GM12878 (cell line): ENCODE measurements at regions not wholly inside any gene's neighbourhood (a gene's known extent, or its start where the extent isn't known, plus 50 kb on each side); places are given as distances from the start of the nearest gene placed in this dataset.
"Not testable (repeated sequence)": the region's sequence is repeated elsewhere in the genome, so short reads cannot be mapped to it uniquely, and the experiment has no call there.

Experiments used
- ATAC-seq: fragments of 200-7000 bp; cut with Tn5 transposase; 3 replicates; pipeline ENCODE4 v1.9.1; 2020; ENCODE audit warnings: mild to moderate bottlenecking, moderate library complexity
- BruUV-seq: library from RNA; stranded (reverse); fragments of 400-500 nt; replicated peaks from 2 replicates; lab custom pipeline; 2021; lab: Mats Ljungman, UMichigan
- CTCF ChIA-PET: fragments of 300-600 bp; sonication (Branson Sonifier 250); formaldehyde crosslinking; extraction: SDS; loops from one replicate; lab custom pipeline; 2021; ENCODE audit warnings: inconsistent platforms; lab: Yijun Ruan, JAX
- POLR2A ChIA-PET: fragments of 350-600 bp; formaldehyde crosslinking; extraction: SDS; loops from one replicate; lab custom pipeline; 2021; ENCODE audit warnings: inconsistent platforms; lab: Charles Lee
- RAD21 ChIA-PET: fragments of 300-600 bp; sonication (Branson Sonifier 250); formaldehyde crosslinking; loops from one replicate; lab custom pipeline; 2023; ENCODE audit warnings: antibody characterized with exemption; ENCODE audit not compliant: unreplicated experiment; lab: Charles Lee
- SMC1A ChIA-PET: fragments of 300-600 bp; sonication (Branson Sonifier 250); formaldehyde crosslinking; loops from one replicate; lab custom pipeline; 2023; ENCODE audit not compliant: unreplicated experiment, uncharacterized antibody; lab: Charles Lee
- DNase-seq: peaks from one replicate; pipeline ENCODE4 v3.0.0-alpha.2; 2011; ENCODE audit warnings: low read depth, low spot score
- FAIRE-seq: peaks from 3 replicates; lab custom pipeline; 2011; peaks lifted over from hg19 to GRCh38; lab: Jason Lieb, UNC
- H2AFZ ChIP-seq: 2 replicates; pipeline ENCODE4 v1.6.0; 2011; ENCODE audit warnings: low read depth, low read length, control low read depth; ENCODE audit not compliant: control insufficient read depth
- H3K27ac ChIP-seq: 2 replicates; pipeline ENCODE4 v1.5.1; 2011; ENCODE audit warnings: control low read depth; ENCODE audit not compliant: control insufficient read depth, insufficient read depth
- H3K27me3 ChIP-seq, 2 experiments: replicated peaks in 1 of 2; 2 replicates each; pipeline versions ENCODE4 v1.6.0 to v1.6.1; 2011; ENCODE audit warnings: low read length in 1 of 2; ENCODE audit not compliant: control insufficient read depth in 2 of 2, insufficient read depth in 2 of 2
- H3K36me3 ChIP-seq, 2 experiments: 2 replicates each; pipeline ENCODE4 v1.5.1; 2011; ENCODE audit warnings: low read length in 1 of 2; ENCODE audit not compliant: control insufficient read depth in 2 of 2, insufficient read depth in 2 of 2
- H3K4me1 ChIP-seq: 2 replicates; pipeline ENCODE4 v1.6.1; 2011; ENCODE audit warnings: mild to moderate bottlenecking, low read length, moderate library complexity, mixed read lengths; ENCODE audit not compliant: control insufficient read depth, insufficient read depth
- H3K4me2 ChIP-seq: 2 replicates; pipeline ENCODE4 v1.6.0; 2011; ENCODE audit warnings: control low read depth; ENCODE audit not compliant: control insufficient read depth, insufficient read depth
- H3K4me3 ChIP-seq: fragments of 200-600 bp; sonication (generic); 2 replicates; pipeline ENCODE4 v1.5.1; 2016
- H3K79me2 ChIP-seq: 2 replicates; pipeline ENCODE4 v1.6.0; 2011; ENCODE audit warnings: low read length; ENCODE audit not compliant: control insufficient read depth, insufficient read depth
- H3K9ac ChIP-seq: 2 replicates; pipeline ENCODE4 v1.8.0; 2011; ENCODE audit warnings: low read length, control low read depth, mixed read lengths; ENCODE audit not compliant: control insufficient read depth, insufficient read depth
- H3K9me3 ChIP-seq: replicated peaks from 3 replicates; pipeline ENCODE4 v1.5.1; 2011; ENCODE audit warnings: mild to moderate bottlenecking, low read length; ENCODE audit not compliant: control insufficient read depth, insufficient read depth
- H4K20me1 ChIP-seq: 2 replicates; pipeline ENCODE4 v1.6.0; 2011; ENCODE audit not compliant: control insufficient read depth, insufficient read depth
- WGBS: methylation state at CpG from one replicate; pipeline ENCODE4 v1.1.6; 2016; ENCODE audit warnings: low lambda C conversion rate; ENCODE audit not compliant: insufficient replicate concordance, insufficient coverage; ENCODE audit errors: missing lambda C conversion rate; 5-methylcytosine and 5-hydroxymethylcytosine counted together
- in situ Hi-C: fragments of 300-500 bp; cut with MboI; formaldehyde crosslinking; loops from 9 replicates; pipeline ENCODE4 v1.14.3; 2018; ENCODE audit warnings: mixed read lengths
- intact Hi-C: fragments of 100-400 bp; cut with micrococcal nuclease; formaldehyde crosslinking; loops from one replicate; pipeline ENCODE4 v1.14.2; 2022; ENCODE audit not compliant: unreplicated experiment

DNA sequence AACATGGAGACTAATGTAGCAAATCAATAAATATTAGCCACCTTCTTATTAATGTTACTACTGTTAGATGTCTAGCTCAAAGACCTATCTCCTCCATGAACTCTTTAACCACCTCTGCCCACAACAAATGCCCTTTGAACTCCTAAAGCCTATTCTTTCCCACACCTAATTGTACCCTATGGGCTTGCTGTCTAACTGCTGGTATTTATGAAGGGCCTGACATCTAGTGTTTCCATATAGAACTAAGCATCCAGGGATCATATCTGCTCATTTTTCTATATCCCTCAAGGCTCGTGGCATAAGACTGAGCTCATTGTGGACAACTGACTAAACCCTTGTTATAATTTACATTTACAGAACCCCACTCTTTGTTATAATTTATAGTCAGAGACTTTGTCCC, 109.8 kb downstream of the TRIM69 start:
- ATAC-seq, H3K4me1 ChIP-seq, H4K20me1 ChIP-seq, BruUV-seq, H2AFZ ChIP-seq, intact Hi-C loops, H3K27ac ChIP-seq, H3K36me3 ChIP-seq, H3K79me2 ChIP-seq, RAD21 ChIA-PET, SMC1A ChIA-PET, H3K4me3 ChIP-seq, POLR2A ChIA-PET, H3K4me2 ChIP-seq, FAIRE-seq, CTCF ChIA-PET, H3K9me3 ChIP-seq, in situ Hi-C loops, H3K9ac ChIP-seq, DNase-seq, H3K27me3 ChIP-seq: not testable (repeated sequence)
- 100% methylated on average over 1 of the region's 1 CpG for WGBS

DNA sequence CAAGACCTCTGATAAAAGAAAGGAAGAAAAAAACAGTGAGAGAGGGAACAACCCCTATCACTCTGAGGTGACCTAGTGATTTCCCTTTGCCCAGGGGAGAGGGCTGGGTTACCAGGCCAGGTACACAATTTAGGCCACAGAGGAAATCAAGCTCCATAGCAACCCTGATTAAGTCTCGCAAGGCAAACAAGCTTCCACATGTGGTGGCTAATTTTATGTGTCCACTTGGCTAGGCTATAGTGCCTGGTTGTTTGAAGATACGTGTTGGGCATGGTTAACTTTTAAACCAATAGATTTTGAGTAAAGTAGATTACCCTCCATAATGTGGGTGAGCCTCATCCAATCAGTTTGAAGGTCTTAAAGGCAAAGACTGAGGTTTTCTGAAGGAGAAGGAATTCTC, 108.9 kb upstream of the TERB2 start:
- H3K79me2 ChIP-seq, SMC1A ChIA-PET, H3K9ac ChIP-seq, ATAC-seq, H3K27me3 ChIP-seq, H2AFZ ChIP-seq, H3K27ac ChIP-seq, H3K4me1 ChIP-seq, POLR2A ChIA-PET, H3K9me3 ChIP-seq, H3K36me3 ChIP-seq, H3K4me2 ChIP-seq, BruUV-seq, RAD21 ChIA-PET, in situ Hi-C loops, H4K20me1 ChIP-seq, H3K4me3 ChIP-seq, DNase-seq, intact Hi-C loops, FAIRE-seq, CTCF ChIA-PET: not testable (repeated sequence)
- WGBS, result 88% methylated on average over 1 of the region's 2 CpGs

DNA sequence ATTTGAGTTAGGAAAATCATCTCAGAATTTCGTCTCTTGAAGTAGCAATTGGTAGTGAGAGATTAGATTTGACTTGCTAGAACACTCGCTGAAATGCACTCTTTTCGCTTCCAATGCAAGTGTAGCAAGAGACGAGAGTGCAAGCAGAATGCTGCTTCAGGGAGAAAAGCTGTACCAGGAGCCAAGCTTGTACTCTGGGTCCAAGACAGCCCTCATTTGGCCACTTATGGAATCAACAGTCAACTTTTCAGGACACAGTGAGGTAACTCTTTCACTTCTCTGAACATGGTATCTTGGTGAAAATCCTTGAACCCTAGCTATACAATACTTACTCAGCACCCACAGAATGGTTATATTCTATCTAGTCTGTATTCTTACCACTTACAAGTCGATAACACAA, 107.6 kb upstream of the TERB2 start:
- H3K4me3 ChIP-seq, intact Hi-C loops, H3K4me2 ChIP-seq, BruUV-seq, ATAC-seq, H3K9ac ChIP-seq, in situ Hi-C loops, H3K9me3 ChIP-seq, DNase-seq, CTCF ChIA-PET, POLR2A ChIA-PET, H3K27me3 ChIP-seq, RAD21 ChIA-PET, H2AFZ ChIP-seq, H3K4me1 ChIP-seq, H3K79me2 ChIP-seq, FAIRE-seq, H3K36me3 ChIP-seq, H4K20me1 ChIP-seq, H3K27ac ChIP-seq, SMC1A ChIA-PET: not testable (repeated sequence)
- 87% methylated on average over 5 of the region's 5 CpGs for WGBS

DNA sequence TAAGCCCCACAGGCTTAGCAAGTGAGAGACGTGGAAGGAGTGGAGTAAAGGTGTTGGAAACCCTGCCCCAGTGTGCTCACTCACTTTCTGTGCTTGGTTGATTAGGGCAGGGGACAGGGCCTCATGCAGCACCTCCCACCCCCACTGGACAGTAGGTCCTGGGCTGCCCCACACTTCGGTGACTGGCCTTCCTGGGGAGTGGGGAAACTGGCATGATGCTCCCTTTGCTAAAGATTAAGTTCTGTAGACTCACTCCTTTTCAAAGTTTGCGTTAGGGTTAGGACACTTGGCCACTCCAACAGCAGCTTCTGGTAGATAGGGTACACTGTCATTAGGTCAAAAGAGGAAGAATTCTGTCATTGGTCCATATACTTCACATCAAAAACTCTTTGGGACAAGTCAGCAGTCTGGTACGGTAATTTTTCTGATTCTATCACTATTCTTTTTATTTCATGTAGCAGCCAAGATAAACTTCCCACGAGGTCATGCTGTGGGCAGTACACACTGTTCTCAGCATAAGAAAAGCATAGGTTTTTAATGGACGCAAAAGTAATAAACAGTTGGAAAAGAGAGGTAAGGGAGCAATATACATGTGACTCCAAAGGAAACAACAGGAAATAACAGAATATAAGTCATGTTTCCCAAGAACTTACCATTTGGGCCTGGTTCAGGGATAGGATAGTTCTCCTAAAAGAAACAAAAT, 106.6 kb upstream of the TERB2 start:
- H3K79me2 ChIP-seq, CTCF ChIA-PET, H3K27ac ChIP-seq, SMC1A ChIA-PET, H3K27me3 ChIP-seq, ATAC-seq, H3K9me3 ChIP-seq, H3K9ac ChIP-seq, H3K36me3 ChIP-seq, DNase-seq, H4K20me1 ChIP-seq, FAIRE-seq, BruUV-seq, H3K4me2 ChIP-seq, RAD21 ChIA-PET, H3K4me3 ChIP-seq, H2AFZ ChIP-seq, POLR2A ChIA-PET, H3K4me1 ChIP-seq: not testable (repeated sequence)
- in situ Hi-C loops, result loop anchor here (10.0 kb wide), 1 partner anchor 175 kb away; the partner anchor contains the start of gene SORD
- 81% methylated on average over 6 of the region's 6 CpGs for WGBS
- intact Hi-C loops, result loop anchor here (5.0 kb wide), 1 partner anchor 187 kb away; no protein-coding TSS in a partner anchor
